Ascending aorta (tissue), 2 donors: ENCODE measurements at regions not wholly inside any gene's neighbourhood (a gene's known extent, or its start where the extent isn't known, plus 50 kb on each side); places are given as distances from the start of the nearest gene placed in this dataset.

Experiments
- DNase-seq, 2 donors: peaks; one replicate each; pipeline ENCODE4 v3.0.0-alpha.2; 2019; ENCODE audit warnings: low spot score in 2 of 2
- H3K27ac ChIP-seq, 2 donors: fragments of 200-600 bp; sonication (generic); one replicate each; pipeline ENCODE4 v1.5.1; 2016 to 2017; ENCODE audit warnings: mild to moderate bottlenecking in 1 of 2
- H3K27me3 ChIP-seq: fragments of 200-600 bp; sonication (generic); one replicate; pipeline ENCODE4 v1.5.1; 2017
- H3K36me3 ChIP-seq, 2 donors: fragments of 200-600 bp; sonication (generic); one replicate each; pipeline ENCODE4 v1.5.1; 2016
- H3K4me1 ChIP-seq, 2 donors: fragments of 200-600 bp; sonication (generic); one replicate each; pipeline ENCODE4 v1.5.1; 2016 to 2017; ENCODE audit warnings: mild to moderate bottlenecking in 1 of 2
- H3K4me3 ChIP-seq, 2 donors: fragments of 200-600 bp; sonication (generic); one replicate each; pipeline ENCODE4 v1.5.1; 2016 to 2017; ENCODE audit warnings: mild to moderate bottlenecking in 1 of 2
- H3K9me3 ChIP-seq, 2 donors: fragments of 200-600 bp; sonication (generic); one replicate each; pipeline ENCODE4 v1.5.1; 2016
- CTCF ChIP-seq, 3 experiments: fragments of 200-600 bp in 2 of 3; fragments of 450-650 bp in 1 of 3; sonication (generic) in 2 of 3; IDR thresholded peaks; one replicate each; pipeline ENCODE4 v1.5.1; 2016 to 2019; ENCODE audit warnings: antibody characterized with exemption in 3 of 3, mild to moderate bottlenecking in 1 of 3, moderate library complexity in 1 of 3
- intact Hi-C: fragments of 100-400 bp; cut with DNase I; formaldehyde crosslinking; loops from one replicate; pipeline ENCODE4 v1.15.1; 2023

- Histone ChIP-seq H3K4me1 (no peaks in the 10 kb centered on the region), H3K4me3 (no peak overlapping the region), H3K27me3 (no peaks in the 10 kb centered on the region), H3K27ac (no peak overlapping the region), H3K9me3 (no peaks in the 10 kb centered on the region), H3K36me3 (no peaks in the 10 kb centered on the region)
- intact Hi-C loops = loop anchor here (1.0 kb wide), 1 partner anchor 449 kb away; no protein-coding TSS in a partner anchor
- no peak for TF ChIP-seq CTCF (IDR thresholded peaks at IDR 0.05)
- no peak for DNase-seq
Measured at GRCh38 chr16:86071611-86072240, 172.8 kb downstream of the IRF8 start.

- TF ChIP-seq CTCF (IDR thresholded peaks at IDR 0.05) = peak; percentile 55 to 79 (median 58)
- Histone ChIP-seq H3K9me3 (no peaks in the 10 kb centered on the region), H3K4me3 (no peak overlapping the region), H3K27ac (no peak overlapping the region), H3K27me3 (no peaks in the 10 kb centered on the region), H3K36me3 (no peaks in the 10 kb centered on the region), H3K4me1 (no peaks in the 10 kb centered on the region)
- intact Hi-C loops = loop anchor here (1.0 kb wide), 1 partner anchor 448 kb away; no protein-coding TSS in a partner anchor
- no peak for DNase-seq
Measured at GRCh38 chr16:86072328-86073102, 173.6 kb downstream of the IRF8 start.

GRCh38 chr16:86073103-86073625 lies 174.2 kb downstream of the IRF8 start:
- intact Hi-C loops = no loop called here

GRCh38 chr16:86073763-86074493 lies 175.0 kb downstream of the IRF8 start:
- no peak overlapping the region for H3K4me3 ChIP-seq
- no peaks in the 10 kb centered on the region for H3K36me3 ChIP-seq
- H3K9me3 ChIP-seq = no peaks in the 10 kb centered on the region
- no peak overlapping the region for H3K27ac ChIP-seq
- TF ChIP-seq CTCF (IDR thresholded peaks at IDR 0.05) = no peak
- no peak for DNase-seq
- no peaks in the 10 kb centered on the region for H3K4me1 ChIP-seq
- intact Hi-C loops = no loop called here
- no peaks in the 10 kb centered on the region for H3K27me3 ChIP-seq

More at GRCh38 chr16:86073103-86073625, 174.2 kb downstream of the IRF8 start:
- Histone ChIP-seq H3K36me3 (no peaks in the 10 kb centered on the region), H3K4me1 (no peaks in the 10 kb centered on the region), H3K27ac (no peak overlapping the region), H3K27me3 (no peaks in the 10 kb centered on the region), H3K9me3 (no peaks in the 10 kb centered on the region), H3K4me3 (no peak overlapping the region)
- TF ChIP-seq CTCF (IDR thresholded peaks at IDR 0.05) = peak in 1 of 3 experiments; percentile 4
- no peak for DNase-seq

GRCh38 chr16:86074651-86075487 lies 175.9 kb downstream of the IRF8 start:
- no peak overlapping the region for H3K27ac ChIP-seq
- H3K4me3 ChIP-seq = no peak overlapping the region
- no peak for DNase-seq
- no peaks in the 10 kb centered on the region for H3K36me3 ChIP-seq
- no peaks in the 10 kb centered on the region for H3K9me3 ChIP-seq
- no peaks in the 10 kb centered on the region for H3K27me3 ChIP-seq
- intact Hi-C loops = no loop called here
- no peaks in the 10 kb centered on the region for H3K4me1 ChIP-seq
- TF ChIP-seq CTCF (IDR thresholded peaks at IDR 0.05) = no peak
